Activated T-cell treated with anti-CD3 and anti-CD28 coated beads, Interleukin-2, amount 50 U/mL, for 24 hours (primary cell): ENCODE measurements at regions not wholly inside any gene's neighbourhood (a gene's known extent, or its start where the extent isn't known, plus 50 kb on each side); places are given as distances from the start of the nearest gene placed in this dataset.
"Not testable (repeated sequence)": the region's sequence is repeated elsewhere in the genome, so short reads cannot be mapped to it uniquely, and the experiment has no call there.

Source experiments
- DNase-seq: peaks from one replicate; pipeline ENCODE4 v3.0.0-alpha.2; 2020
- H3K27ac Mint-ChIP-seq: 2 replicates; pipeline ENCODE4 v1.8.0; 2020; ENCODE audit warnings: mild to moderate bottlenecking, mixed read lengths
- H3K27me3 Mint-ChIP-seq: 2 replicates; pipeline ENCODE4 v1.8.0; 2020; ENCODE audit warnings: mixed read lengths
- H3K36me3 Mint-ChIP-seq: 2 replicates; pipeline ENCODE4 v1.8.0; 2020; ENCODE audit warnings: low read depth, mixed read lengths
- H3K4me1 Mint-ChIP-seq: 2 replicates; pipeline ENCODE4 v1.8.0; 2020; ENCODE audit warnings: low read depth, mixed read lengths
- H3K4me3 Mint-ChIP-seq: 2 replicates; pipeline ENCODE4 v1.8.0; 2020; ENCODE audit warnings: mild to moderate bottlenecking, moderate library complexity, mixed read lengths
- H3K9me3 Mint-ChIP-seq: 2 replicates; pipeline ENCODE4 v1.8.0; 2020; ENCODE audit warnings: mixed read lengths

DNA sequence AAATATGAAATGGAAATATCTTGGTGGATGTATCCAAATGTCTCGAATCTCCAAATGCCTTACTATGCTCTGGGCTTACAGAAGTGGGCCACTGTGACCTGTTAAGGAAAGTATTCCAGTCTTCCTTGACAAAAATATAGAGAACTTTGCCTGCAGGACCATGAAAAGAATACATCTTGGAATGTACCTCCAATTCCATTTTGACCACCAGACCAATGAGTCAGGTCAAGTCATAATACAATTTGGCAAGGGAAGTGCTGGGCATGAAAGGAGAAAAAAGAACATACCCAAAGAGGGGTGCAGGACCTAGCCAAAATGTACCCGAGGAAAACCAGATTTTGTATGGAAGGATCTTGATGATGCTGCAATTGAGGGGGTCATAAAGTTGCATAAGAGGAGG, 1153.7 kb upstream of the GOT2 start:
- Mint-ChIP-seq H3K27me3 (no peaks in the 10 kb centered on the region), H3K9me3 (peaks cover 29% of the 10 kb centered on the region), H3K4me1 (no peaks in the 10 kb centered on the region), H3K27ac (no peak overlapping the region), H3K36me3 (no peaks in the 10 kb centered on the region), H3K4me3 (no peak overlapping the region)
- DNase-seq: no peak

GRCh38 chr16:59886021-59886420, 1151.9 kb upstream of the GOT2 start:
- no peak overlapping the region for H3K4me3 Mint-ChIP-seq
- peaks cover 27% of the 10 kb centered on the region for H3K9me3 Mint-ChIP-seq
- H3K4me1 Mint-ChIP-seq: no peaks in the 10 kb centered on the region
- no peak overlapping the region for H3K27ac Mint-ChIP-seq
- no peak for DNase-seq
- no peaks in the 10 kb centered on the region for H3K36me3 Mint-ChIP-seq
- H3K27me3 Mint-ChIP-seq: no peaks in the 10 kb centered on the region

GRCh38 chr16:59881376-59881775, 1147.3 kb upstream of the GOT2 start:
- no peaks in the 10 kb centered on the region for H3K27me3 Mint-ChIP-seq
- DNase-seq: no peak
- no peak overlapping the region for H3K4me3 Mint-ChIP-seq
- no peaks in the 10 kb centered on the region for H3K36me3 Mint-ChIP-seq
- H3K9me3 Mint-ChIP-seq: peaks cover 18% of the 10 kb centered on the region
- H3K27ac Mint-ChIP-seq: no peak overlapping the region
- no peaks in the 10 kb centered on the region for H3K4me1 Mint-ChIP-seq

DNA sequence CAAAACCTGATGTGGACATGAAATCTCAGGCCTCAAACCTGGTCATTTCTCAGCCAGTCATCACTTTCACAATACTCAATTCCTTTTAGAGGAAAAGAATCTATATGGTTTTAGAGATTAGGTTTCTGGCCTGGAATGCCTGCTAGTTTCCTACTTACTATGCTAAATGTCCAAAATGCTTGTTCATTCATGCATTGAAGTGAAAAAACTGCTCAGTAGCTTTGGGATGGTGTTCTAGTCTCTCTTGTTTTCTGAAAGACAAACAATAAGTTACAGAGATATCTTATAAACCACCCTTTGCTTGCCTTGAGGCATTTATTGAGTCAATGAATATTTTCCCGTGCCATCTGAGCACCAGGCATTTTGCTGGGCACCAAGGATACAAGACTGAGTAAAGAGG, 1146.5 kb upstream of the GOT2 start:
- Mint-ChIP-seq H3K27ac (no peak overlapping the region), H3K4me1 (no peaks in the 10 kb centered on the region), H3K27me3 (no peaks in the 10 kb centered on the region), H3K36me3 (no peaks in the 10 kb centered on the region), H3K4me3 (no peak overlapping the region), H3K9me3 (peaks cover 16% of the 10 kb centered on the region)
- DNase-seq: no peak

DNA sequence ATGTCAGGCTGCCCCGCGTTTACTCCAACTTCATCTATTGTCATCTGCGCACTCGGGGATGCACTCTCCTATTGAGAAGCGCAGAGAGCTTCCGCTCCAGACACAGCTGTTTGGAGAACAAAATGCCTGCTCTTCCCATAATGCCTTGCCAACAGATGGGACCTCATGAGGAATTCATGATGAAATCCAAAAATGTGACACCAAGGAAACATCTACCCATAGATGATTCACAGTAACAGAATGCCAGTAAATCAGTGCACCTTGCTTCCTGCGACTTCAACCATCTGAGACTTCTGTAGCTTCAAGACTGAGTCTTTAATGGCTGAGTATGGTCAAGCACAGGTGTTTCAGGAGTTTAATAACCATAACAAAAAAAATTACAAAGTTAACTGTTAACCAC, 1144.9 kb upstream of the GOT2 start:
- Mint-ChIP-seq H3K27me3 (no peaks in the 10 kb centered on the region), H3K4me3 (no peak overlapping the region), H3K9me3 (peaks cover 22% of the 10 kb centered on the region), H3K4me1 (no peaks in the 10 kb centered on the region), H3K36me3 (no peaks in the 10 kb centered on the region), H3K27ac (no peak overlapping the region)
- no peak for DNase-seq

DNA sequence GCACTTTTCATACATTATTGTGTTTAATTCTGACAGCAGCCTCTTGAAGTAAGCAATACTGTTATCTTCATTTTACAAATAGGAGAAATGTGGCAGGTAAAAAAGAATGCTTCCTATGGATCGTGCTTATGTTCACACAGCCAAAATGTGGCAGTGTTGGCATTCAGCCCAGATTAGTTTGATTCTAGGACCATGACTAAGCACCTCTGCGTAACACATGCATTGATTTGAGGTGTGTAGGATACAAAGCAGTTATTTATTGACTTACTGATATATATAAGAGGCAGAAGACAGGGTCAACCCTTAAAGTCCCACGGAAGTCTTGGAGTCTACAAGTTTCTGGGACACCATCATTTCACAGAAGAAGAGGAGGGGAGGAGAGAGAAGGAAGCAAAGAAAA, 1144.4 kb upstream of the GOT2 start:
- Mint-ChIP-seq H3K27me3 (no peaks in the 10 kb centered on the region), H3K4me1 (no peaks in the 10 kb centered on the region), H3K36me3 (no peaks in the 10 kb centered on the region), H3K4me3 (no peak overlapping the region), H3K27ac (no peak overlapping the region), H3K9me3 (peaks cover 27% of the 10 kb centered on the region)
- no peak for DNase-seq

DNA sequence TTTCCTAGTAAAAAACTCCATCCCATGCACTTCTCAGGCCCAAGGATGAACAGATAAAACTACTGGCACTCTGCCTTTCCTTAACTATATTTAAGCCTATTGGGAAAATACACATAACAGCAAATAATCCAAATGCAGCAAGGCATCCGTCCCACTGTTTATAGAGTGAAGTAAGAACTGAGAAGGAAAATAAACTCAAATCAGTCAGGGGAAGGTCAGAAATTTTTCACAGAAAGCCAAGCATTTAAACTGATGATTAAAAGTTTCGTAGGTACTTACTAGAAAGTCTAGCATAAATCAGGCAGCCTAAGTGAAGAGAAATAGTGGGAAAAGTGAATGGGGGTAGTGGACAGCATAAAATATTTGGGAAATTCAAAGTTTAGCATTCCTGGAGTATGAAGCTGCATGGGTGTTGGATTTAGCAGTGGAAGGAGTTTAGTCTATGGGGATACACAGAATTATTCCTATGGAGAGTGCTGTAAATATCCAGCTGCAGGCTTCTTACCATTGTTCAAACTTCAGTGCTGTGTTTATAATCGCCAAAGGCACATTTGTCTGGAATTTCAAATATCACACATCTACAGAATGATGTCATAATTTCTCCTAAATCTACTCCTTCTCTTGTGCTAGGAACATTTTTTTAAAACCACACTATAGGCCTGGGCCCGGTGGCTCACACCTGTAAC, 1131.0 kb upstream of the GOT2 start:
- Mint-ChIP-seq H3K27ac (no peak overlapping the region), H3K36me3 (no peaks in the 10 kb centered on the region), H3K4me3 (no peak overlapping the region), H3K9me3 (peaks cover 22% of the 10 kb centered on the region), H3K4me1 (no peaks in the 10 kb centered on the region), H3K27me3 (no peaks in the 10 kb centered on the region)
- DNase-seq: no peak

DNA sequence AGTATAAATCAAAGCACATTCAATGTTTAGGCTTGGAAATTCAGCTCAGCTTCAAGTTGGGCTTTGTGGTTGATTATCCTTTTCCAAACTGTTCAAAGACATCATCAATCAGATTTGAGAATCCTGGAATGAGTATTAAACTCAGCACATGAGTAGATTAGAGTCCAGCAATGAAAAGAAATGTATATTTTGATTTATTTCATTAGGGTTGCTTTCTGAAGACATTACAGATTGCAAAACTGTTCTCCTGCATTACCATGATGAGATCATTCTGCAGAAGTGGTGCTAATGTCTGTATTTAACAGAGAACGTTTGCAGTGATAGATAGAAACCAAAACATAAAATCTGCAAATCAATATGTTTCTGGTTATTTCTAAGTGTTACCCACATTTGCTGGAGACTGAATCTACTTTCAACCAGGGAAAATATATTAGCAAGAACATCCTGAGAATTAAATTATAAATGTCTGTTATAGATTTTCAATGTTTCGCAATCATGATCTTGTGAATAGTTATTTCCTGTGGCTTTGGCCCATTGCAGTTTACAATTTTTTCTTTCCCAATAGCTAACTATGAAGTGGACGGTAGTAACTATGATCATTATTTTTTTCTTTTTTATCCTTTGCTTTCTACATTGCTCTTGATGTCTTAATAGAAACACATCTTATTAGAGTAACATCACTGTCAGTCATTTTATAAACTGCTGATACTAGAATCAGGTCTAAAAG, 1125.7 kb upstream of the GOT2 start:
- H3K4me1 Mint-ChIP-seq: no peaks in the 10 kb centered on the region

GRCh38 chr16:59854846-59855439, 1120.8 kb upstream of the GOT2 start:
- Mint-ChIP-seq H3K4me3 (no peak overlapping the region), H3K9me3 (peaks cover 23% of the 10 kb centered on the region), H3K27ac (no peak overlapping the region), H3K4me1 (no peaks in the 10 kb centered on the region), H3K27me3 (no peaks in the 10 kb centered on the region), H3K36me3 (no peaks in the 10 kb centered on the region)
- no peak for DNase-seq

More for the DNA sequence above, 1125.7 kb upstream of the GOT2 start:
- DNase-seq: no peak
- no peaks in the 10 kb centered on the region for H3K36me3 Mint-ChIP-seq
- peaks cover 16% of the 10 kb centered on the region for H3K9me3 Mint-ChIP-seq
- H3K4me3 Mint-ChIP-seq: no peak overlapping the region
- H3K27me3 Mint-ChIP-seq: no peaks in the 10 kb centered on the region
- no peak overlapping the region for H3K27ac Mint-ChIP-seq

DNA sequence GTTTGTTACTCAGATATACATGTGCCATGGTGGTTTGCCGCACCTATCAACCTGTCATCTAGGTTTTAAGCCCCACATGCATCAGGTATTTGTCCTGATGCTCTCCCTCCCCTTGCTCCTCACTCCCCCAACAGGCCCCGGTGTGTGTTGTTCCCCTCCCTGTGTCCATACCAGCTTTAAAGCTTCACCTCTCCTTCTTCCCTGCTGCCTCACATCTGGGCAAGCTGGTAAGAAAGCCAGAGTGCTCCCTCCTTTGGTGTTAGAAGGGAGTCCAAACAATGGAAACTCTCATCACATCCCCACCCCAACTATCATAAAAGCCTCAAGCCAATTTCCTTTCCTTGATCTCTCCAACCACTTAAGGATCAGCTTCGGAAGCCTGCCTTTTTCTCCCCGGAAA, 1115.6 kb upstream of the GOT2 start:
- H3K27me3 Mint-ChIP-seq: no peaks in the 10 kb centered on the region
- no peaks in the 10 kb centered on the region for H3K4me1 Mint-ChIP-seq
- no peak overlapping the region for H3K27ac Mint-ChIP-seq
- no peak overlapping the region for H3K4me3 Mint-ChIP-seq
- peaks cover 27% of the 10 kb centered on the region for H3K9me3 Mint-ChIP-seq
- no peak for DNase-seq
- no peaks in the 10 kb centered on the region for H3K36me3 Mint-ChIP-seq

GRCh38 chr16:59848296-59848695, 1114.2 kb upstream of the GOT2 start:
- Mint-ChIP-seq H3K4me3 (no peak overlapping the region), H3K36me3 (no peaks in the 10 kb centered on the region), H3K4me1 (no peaks in the 10 kb centered on the region), H3K27me3 (no peaks in the 10 kb centered on the region), H3K9me3 (peaks cover 25% of the 10 kb centered on the region), H3K27ac (no peak overlapping the region)
- no peak for DNase-seq

DNA sequence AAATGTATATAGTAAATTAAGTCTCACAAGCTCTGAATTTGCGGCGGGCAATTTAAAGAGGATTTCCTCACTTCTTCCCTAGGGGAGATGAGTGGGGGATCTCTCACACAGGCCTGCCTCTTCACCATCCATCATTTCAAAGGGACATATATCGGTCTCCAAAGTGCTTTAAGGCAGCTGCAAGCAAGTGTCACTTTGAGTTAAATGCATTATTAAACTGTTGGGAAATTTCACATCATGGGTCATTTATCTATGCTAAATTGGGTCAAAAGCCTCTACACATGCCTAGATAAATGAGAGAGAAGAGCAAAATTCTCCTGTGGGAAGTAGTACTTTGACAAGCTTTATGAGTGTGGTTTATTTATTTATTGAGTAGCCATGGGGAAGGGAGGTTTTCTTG, 1106.1 kb upstream of the GOT2 start:
- no peak overlapping the region for H3K4me3 Mint-ChIP-seq
- H3K27ac Mint-ChIP-seq: no peak overlapping the region
- H3K4me1 Mint-ChIP-seq: no peaks in the 10 kb centered on the region

GRCh38 chr16:59826767-59827166, 1092.7 kb upstream of the GOT2 start:
- Mint-ChIP-seq H3K4me3 (no peak overlapping the region), H3K36me3 (no peaks in the 10 kb centered on the region), H3K9me3 (peaks cover 12% of the 10 kb centered on the region), H3K27me3 (no peaks in the 10 kb centered on the region), H3K27ac (no peak overlapping the region), H3K4me1 (no peaks in the 10 kb centered on the region)
- DNase-seq: no peak

More for the DNA sequence above, 1106.1 kb upstream of the GOT2 start:
- Mint-ChIP-seq H3K9me3 (peaks cover 38% of the 10 kb centered on the region), H3K36me3 (no peaks in the 10 kb centered on the region), H3K27me3 (no peaks in the 10 kb centered on the region)
- DNase-seq: no peak

DNA sequence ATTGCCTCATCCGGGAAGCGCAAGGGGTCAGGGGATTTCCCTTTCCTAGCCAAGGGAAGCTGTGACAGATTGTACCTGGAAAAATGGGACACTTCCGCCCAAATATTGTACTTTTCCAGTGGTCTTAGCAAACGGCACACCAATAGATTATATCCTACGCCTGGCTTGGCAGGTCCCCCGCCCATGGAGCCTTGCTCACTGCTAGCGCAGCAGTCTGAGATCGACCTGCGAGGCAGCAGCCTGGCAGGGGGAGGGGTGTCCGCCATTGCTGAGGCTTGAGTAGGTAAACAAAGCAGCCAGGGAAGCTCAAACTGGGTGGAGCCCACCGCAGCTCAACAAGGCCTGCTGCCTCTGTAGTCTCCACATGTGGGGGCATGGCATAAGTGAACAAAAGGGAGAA, 1075.4 kb upstream of the GOT2 start:
- not testable (repeated sequence) for H3K27me3 Mint-ChIP-seq, H3K4me1 Mint-ChIP-seq, DNase-seq, H3K4me3 Mint-ChIP-seq, H3K36me3 Mint-ChIP-seq, H3K27ac Mint-ChIP-seq
- peaks cover 24% of the 10 kb centered on the region for H3K9me3 Mint-ChIP-seq

- no peak overlapping the region for H3K4me3 Mint-ChIP-seq
- no peaks in the 10 kb centered on the region for H3K27me3 Mint-ChIP-seq
- no peak for DNase-seq
- no peaks in the 10 kb centered on the region for H3K4me1 Mint-ChIP-seq
- H3K9me3 Mint-ChIP-seq: peaks cover 27% of the 10 kb centered on the region
- H3K27ac Mint-ChIP-seq: no peak overlapping the region
- no peaks in the 10 kb centered on the region for H3K36me3 Mint-ChIP-seq
These were observed 1049.1 kb upstream of the GOT2 start for GRCh38 chr16:59783191-59783590.
